MCF 10A (cell line): ENCODE measurements at regions not wholly inside any gene's neighbourhood (a gene's known extent, or its start where the extent isn't known, plus 50 kb on each side); places are given as distances from the start of the nearest gene placed in this dataset.

Experiments used
- BruUV-seq: library from RNA; stranded (reverse); fragments of 400-500 nt; replicated peaks from 2 replicates; lab custom pipeline; 2021; lab: Mats Ljungman, UMichigan
- CTCF ChIA-PET: fragments of 300-600 bp; sonication (Branson Sonifier 250); formaldehyde crosslinking; extraction: SDS; loops from one replicate; lab custom pipeline; 2021; ENCODE audit warnings: antibody characterized with exemption, inconsistent platforms; lab: Yijun Ruan, JAX
- POLR2A ChIA-PET: fragments of 300-600, 350-650 bp; sonication (Branson Sonifier 250); formaldehyde crosslinking; extraction: SDS; loops from one replicate; lab custom pipeline; 2020; ENCODE audit warnings: antibody characterized with exemption, inconsistent platforms; lab: Yijun Ruan, JAX
- DNase-seq: peaks from one replicate; pipeline ENCODE4 v3.0.0-alpha.2; 2018; ENCODE audit not compliant: unreplicated experiment
- H3K27ac Mint-ChIP-seq: one replicate; pipeline ENCODE4 v1.8.0; 2022; ENCODE audit warnings: mild to moderate bottlenecking, low read depth, mixed read lengths; ENCODE audit not compliant: unreplicated experiment
- H3K27me3 Mint-ChIP-seq: one replicate; pipeline ENCODE4 v1.8.0; 2022; ENCODE audit warnings: mixed read lengths; ENCODE audit not compliant: insufficient read depth, unreplicated experiment
- H3K36me3 Mint-ChIP-seq: one replicate; pipeline ENCODE4 v1.8.0; 2022; ENCODE audit warnings: mild to moderate bottlenecking, moderate library complexity, mixed read lengths; ENCODE audit not compliant: insufficient read depth, unreplicated experiment
- H3K4me1 Mint-ChIP-seq: one replicate; pipeline ENCODE4 v1.8.0; 2022; ENCODE audit warnings: mixed read lengths; ENCODE audit not compliant: insufficient read depth, unreplicated experiment
- H3K4me3 Mint-ChIP-seq: one replicate; pipeline ENCODE4 v1.8.0; 2022; ENCODE audit warnings: mild to moderate bottlenecking, moderate library complexity, mixed read lengths; ENCODE audit not compliant: unreplicated experiment
- H3K9me3 Mint-ChIP-seq: one replicate; pipeline ENCODE4 v1.8.0; 2022; ENCODE audit warnings: mixed read lengths; ENCODE audit not compliant: unreplicated experiment
- intact Hi-C: fragments of 100-400 bp; cut with micrococcal nuclease; formaldehyde crosslinking; loops from 2 replicates; pipeline ENCODE4 v1.14.1; 2022
- TF ChIP-seq, protein P1 (sequence below): fragments of 200-600 bp; IDR thresholded peaks from one replicate; pipeline ENCODE4 v1.8.0; 2022; ENCODE audit warnings: antibody characterized with exemption, mild to moderate bottlenecking; ENCODE audit not compliant: unreplicated experiment

DNA sequence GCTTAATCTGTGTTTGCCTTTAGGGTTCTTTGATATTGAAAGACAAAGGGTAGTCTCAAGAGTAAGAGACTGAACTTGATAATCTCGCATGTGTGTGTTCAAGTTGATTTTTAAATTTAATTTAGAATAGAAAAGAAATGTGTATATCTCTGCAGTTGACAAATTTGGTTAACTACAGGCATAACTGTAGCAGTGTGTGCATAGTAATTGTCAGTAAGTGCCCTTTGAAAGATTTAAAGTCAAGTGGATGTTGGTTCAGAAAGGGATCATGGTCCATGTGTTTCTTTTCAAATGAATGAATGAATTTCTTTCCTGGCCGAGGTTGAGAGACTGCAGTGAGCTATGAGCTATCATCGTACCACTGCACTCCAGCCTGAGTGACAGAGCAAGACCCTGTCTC, 49.9 kb upstream of the DYRK2 start:
- Mint-ChIP-seq H3K27me3 (no peaks in the 10 kb centered on the region), H3K36me3 (no peaks in the 10 kb centered on the region), H3K4me1 (peaks cover 10% of the 10 kb centered on the region), H3K27ac (no peak overlapping the region), H3K4me3 (no peak overlapping the region), H3K9me3 (no peaks in the 10 kb centered on the region)
- TF ChIP-seq, protein P1, sequence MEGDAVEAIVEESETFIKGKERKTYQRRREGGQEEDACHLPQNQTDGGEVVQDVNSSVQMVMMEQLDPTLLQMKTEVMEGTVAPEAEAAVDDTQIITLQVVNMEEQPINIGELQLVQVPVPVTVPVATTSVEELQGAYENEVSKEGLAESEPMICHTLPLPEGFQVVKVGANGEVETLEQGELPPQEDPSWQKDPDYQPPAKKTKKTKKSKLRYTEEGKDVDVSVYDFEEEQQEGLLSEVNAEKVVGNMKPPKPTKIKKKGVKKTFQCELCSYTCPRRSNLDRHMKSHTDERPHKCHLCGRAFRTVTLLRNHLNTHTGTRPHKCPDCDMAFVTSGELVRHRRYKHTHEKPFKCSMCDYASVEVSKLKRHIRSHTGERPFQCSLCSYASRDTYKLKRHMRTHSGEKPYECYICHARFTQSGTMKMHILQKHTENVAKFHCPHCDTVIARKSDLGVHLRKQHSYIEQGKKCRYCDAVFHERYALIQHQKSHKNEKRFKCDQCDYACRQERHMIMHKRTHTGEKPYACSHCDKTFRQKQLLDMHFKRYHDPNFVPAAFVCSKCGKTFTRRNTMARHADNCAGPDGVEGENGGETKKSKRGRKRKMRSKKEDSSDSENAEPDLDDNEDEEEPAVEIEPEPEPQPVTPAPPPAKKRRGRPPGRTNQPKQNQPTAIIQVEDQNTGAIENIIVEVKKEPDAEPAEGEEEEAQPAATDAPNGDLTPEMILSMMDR = no peak
- ChIA-PET CTCF (interaction anchor here (0.6 kb wide), 1 partner anchor 10 kb away, joined by 3 read pairs; no protein-coding TSS in a partner anchor), POLR2A (no interaction called here)
- intact Hi-C loops = no loop called here
- no TSS peak for BruUV-seq
- no peak for DNase-seq
